ENCODE measurements at regions not wholly inside any gene's neighbourhood (a gene's known extent, or its start where the extent isn't known, plus 50 kb on each side); places are given as distances from the start of the nearest gene placed in this dataset.
"Not testable (repeated sequence)": the region's sequence is repeated elsewhere in the genome, so short reads cannot be mapped to it uniquely, and the experiment has no call there.

GRCh38 chr2:84251651-84252302, 207.3 kb downstream of the SUCLG1 start:
- H3K9ac ChIP-seq (ENCODE audit: low read depth, low read length): no peak overlapping the region
- no peaks in the 10 kb centered on the region for H3K36me3 ChIP-seq (ENCODE audit: insufficient read depth, low read length)
- H3K9me3 ChIP-seq (ENCODE audit: insufficient read depth, low read depth, low read length): no peaks in the 10 kb centered on the region
- no peak overlapping the region for H3K27ac ChIP-seq (ENCODE audit: low read depth, low read length)
- WGBS: 95% methylated on average over 2 of the region's 2 CpGs
- no peaks in the 10 kb centered on the region for H3K27me3 ChIP-seq (ENCODE audit: insufficient read depth, low read length)
- no peak overlapping the region for H3K4me3 ChIP-seq (ENCODE audit: low read length)
- H3K4me1 ChIP-seq (ENCODE audit: insufficient read depth, low read length): no peaks in the 10 kb centered on the region

GRCh38 chr2:84249140-84249539, 209.9 kb downstream of the SUCLG1 start:
- Histone ChIP-seq H3K4me3 (ENCODE audit: low read length) (no peak overlapping the region), H3K4me1 (ENCODE audit: insufficient read depth, low read length) (no peaks in the 10 kb centered on the region), H3K27me3 (ENCODE audit: insufficient read depth, low read length) (no peaks in the 10 kb centered on the region), H3K9ac (ENCODE audit: low read depth, low read length) (no peak overlapping the region), H3K27ac (ENCODE audit: low read depth, low read length) (no peak overlapping the region), H3K36me3 (ENCODE audit: insufficient read depth, low read length) (no peaks in the 10 kb centered on the region), H3K9me3 (ENCODE audit: insufficient read depth, low read depth, low read length) (no peaks in the 10 kb centered on the region)
- WGBS: 93% methylated on average over 4 of the region's 4 CpGs

GRCh38 chr2:84247532-84247931, 211.5 kb downstream of the SUCLG1 start:
- Histone ChIP-seq H3K4me1 (ENCODE audit: insufficient read depth, low read length) (no peaks in the 10 kb centered on the region), H3K27me3 (ENCODE audit: insufficient read depth, low read length) (no peaks in the 10 kb centered on the region), H3K9ac (ENCODE audit: low read depth, low read length) (no peak overlapping the region), H3K4me3 (ENCODE audit: low read length) (no peak overlapping the region), H3K9me3 (ENCODE audit: insufficient read depth, low read depth, low read length) (no peaks in the 10 kb centered on the region), H3K36me3 (ENCODE audit: insufficient read depth, low read length) (no peaks in the 10 kb centered on the region), H3K27ac (ENCODE audit: low read depth, low read length) (no peak overlapping the region)
- 80% methylated on average over 3 of the region's 3 CpGs for WGBS

- Histone ChIP-seq H3K27me3 (ENCODE audit: insufficient read depth, low read length) (no peaks in the 10 kb centered on the region), H3K9me3 (ENCODE audit: insufficient read depth, low read depth, low read length) (no peaks in the 10 kb centered on the region), H3K4me3 (ENCODE audit: low read length) (no peak overlapping the region), H3K4me1 (ENCODE audit: insufficient read depth, low read length) (no peaks in the 10 kb centered on the region), H3K36me3 (ENCODE audit: insufficient read depth, low read length) (no peaks in the 10 kb centered on the region), H3K9ac (ENCODE audit: low read depth, low read length) (no peak overlapping the region), H3K27ac (ENCODE audit: low read depth, low read length) (no peak overlapping the region)
- WGBS: 95% methylated on average over 9 of the region's 9 CpGs
Measured at GRCh38 chr2:84243788-84244733, 215.0 kb downstream of the SUCLG1 start.

GRCh38 chr2:84238907-84239306, 220.2 kb downstream of the SUCLG1 start:
- H3K4me3 ChIP-seq (ENCODE audit: low read length): no peak overlapping the region
- H3K9me3 ChIP-seq (ENCODE audit: insufficient read depth, low read depth, low read length): no peaks in the 10 kb centered on the region
- no peak overlapping the region for H3K27ac ChIP-seq (ENCODE audit: low read depth, low read length)
- no peaks in the 10 kb centered on the region for H3K27me3 ChIP-seq (ENCODE audit: insufficient read depth, low read length)
- no peaks in the 10 kb centered on the region for H3K36me3 ChIP-seq (ENCODE audit: insufficient read depth, low read length)
- no peaks in the 10 kb centered on the region for H3K4me1 ChIP-seq (ENCODE audit: insufficient read depth, low read length)
- H3K9ac ChIP-seq (ENCODE audit: low read depth, low read length): no peak overlapping the region
- WGBS: 84% methylated on average over 2 of the region's 2 CpGs

- Histone ChIP-seq H3K9me3 (ENCODE audit: insufficient read depth, low read depth, low read length) (no peaks in the 10 kb centered on the region), H3K4me1 (ENCODE audit: insufficient read depth, low read length) (no peaks in the 10 kb centered on the region), H3K36me3 (ENCODE audit: insufficient read depth, low read length) (no peaks in the 10 kb centered on the region), H3K9ac (ENCODE audit: low read depth, low read length) (no peak overlapping the region), H3K27me3 (ENCODE audit: insufficient read depth, low read length) (no peaks in the 10 kb centered on the region), H3K4me3 (ENCODE audit: low read length) (no peak overlapping the region), H3K27ac (ENCODE audit: low read depth, low read length) (no peak overlapping the region)
- 96% methylated on average over 7 of the region's 7 CpGs for WGBS
Measured at GRCh38 chr2:84236288-84236687, 222.8 kb downstream of the SUCLG1 start.

GRCh38 chr2:84234103-84234502, 225.0 kb downstream of the SUCLG1 start:
- no peak overlapping the region for H3K4me3 ChIP-seq (ENCODE audit: low read length)
- no peaks in the 10 kb centered on the region for H3K27me3 ChIP-seq (ENCODE audit: insufficient read depth, low read length)
- 96% methylated on average over 5 of the region's 6 CpGs for WGBS
- H3K27ac ChIP-seq (ENCODE audit: low read depth, low read length): no peak overlapping the region
- H3K9me3 ChIP-seq (ENCODE audit: insufficient read depth, low read depth, low read length): no peaks in the 10 kb centered on the region
- H3K4me1 ChIP-seq (ENCODE audit: insufficient read depth, low read length): no peaks in the 10 kb centered on the region
- no peak overlapping the region for H3K9ac ChIP-seq (ENCODE audit: low read depth, low read length)
- no peaks in the 10 kb centered on the region for H3K36me3 ChIP-seq (ENCODE audit: insufficient read depth, low read length)

- Histone ChIP-seq H3K4me3 (ENCODE audit: low read length) (no peak overlapping the region), H3K9me3 (ENCODE audit: insufficient read depth, low read depth, low read length) (no peaks in the 10 kb centered on the region), H3K4me1 (ENCODE audit: insufficient read depth, low read length) (no peaks in the 10 kb centered on the region), H3K36me3 (ENCODE audit: insufficient read depth, low read length) (no peaks in the 10 kb centered on the region), H3K9ac (ENCODE audit: low read depth, low read length) (no peak overlapping the region), H3K27ac (ENCODE audit: low read depth, low read length) (no peak overlapping the region), H3K27me3 (ENCODE audit: insufficient read depth, low read length) (no peaks in the 10 kb centered on the region)
- WGBS: 89% methylated on average over 1 of the region's 1 CpG
Measured at GRCh38 chr2:84231478-84231877, 227.6 kb downstream of the SUCLG1 start.

- no peaks in the 10 kb centered on the region for H3K36me3 ChIP-seq (ENCODE audit: insufficient read depth, low read length)
- H3K4me1 ChIP-seq (ENCODE audit: insufficient read depth, low read length): peaks cover 6% of the 10 kb centered on the region; the same call in 1 of the 2 replicates
- peaks cover 11% of the 10 kb centered on the region for H3K9me3 ChIP-seq (ENCODE audit: insufficient read depth, low read depth, low read length)
- no peak overlapping the region for H3K9ac ChIP-seq (ENCODE audit: low read depth, low read length)
- no peak overlapping the region for H3K27ac ChIP-seq (ENCODE audit: low read depth, low read length)
- H3K27me3 ChIP-seq (ENCODE audit: insufficient read depth, low read length): no peaks in the 10 kb centered on the region
- no peak overlapping the region for H3K4me3 ChIP-seq (ENCODE audit: low read length)
Measured at GRCh38 chr2:84224121-84224520, 235.0 kb downstream of the SUCLG1 start.

GRCh38 chr2:84223191-84223590, 235.9 kb downstream of the SUCLG1 start:
- H3K9me3 ChIP-seq (ENCODE audit: insufficient read depth, low read depth, low read length): peaks cover 11% of the 10 kb centered on the region
- H3K36me3 ChIP-seq (ENCODE audit: insufficient read depth, low read length): no peaks in the 10 kb centered on the region
- no peak overlapping the region for H3K9ac ChIP-seq (ENCODE audit: low read depth, low read length)
- H3K27ac ChIP-seq (ENCODE audit: low read depth, low read length): no peak overlapping the region
- no peak overlapping the region for H3K4me3 ChIP-seq (ENCODE audit: low read length)
- H3K4me1 ChIP-seq (ENCODE audit: insufficient read depth, low read length): peaks cover 6% of the 10 kb centered on the region; the same call in 1 of the 2 replicates
- 96% methylated on average over 2 of the region's 2 CpGs for WGBS
- H3K27me3 ChIP-seq (ENCODE audit: insufficient read depth, low read length): no peaks in the 10 kb centered on the region

GRCh38 chr2:84221102-84221501, 238.0 kb downstream of the SUCLG1 start:
- not testable (repeated sequence) for H3K27me3 ChIP-seq (ENCODE audit: insufficient read depth, low read length); H3K4me1 ChIP-seq (ENCODE audit: insufficient read depth, low read length); H3K36me3 ChIP-seq (ENCODE audit: insufficient read depth, low read length); H3K9ac ChIP-seq (ENCODE audit: low read depth, low read length); H3K27ac ChIP-seq (ENCODE audit: low read depth, low read length); H3K4me3 ChIP-seq (ENCODE audit: low read length)
- 73% methylated on average over 2 of the region's 2 CpGs for WGBS
- H3K9me3 ChIP-seq (ENCODE audit: insufficient read depth, low read depth, low read length): peaks cover 11% of the 10 kb centered on the region

Data from HUES64 (cell line).